Right forelimb (tissue), 1 donor: ENCODE measurements at regions not wholly inside any gene's neighbourhood (a gene's known extent, or its start where the extent isn't known, plus 50 kb on each side); places are given as distances from the start of the nearest gene placed in this dataset.

Experiments used
- DNase-seq: peaks from one replicate; pipeline ENCODE4 v3.0.0-alpha.2; 2018

- DNase-seq: peak; percentile 48
These were observed 128.0 kb downstream of the SETD4 start for GRCh38 chr21:35932232-35932911.

GRCh38 chr21:35929901-35930300 lies 130.4 kb downstream of the SETD4 start:
- DNase-seq: no peak

GRCh38 chr21:35927262-35927661 lies 133.1 kb downstream of the SETD4 start:
- DNase-seq: no peak

GRCh38 chr21:35926003-35926740 lies 134.2 kb downstream of the SETD4 start:
- no peak for DNase-seq

- peak; percentile 50 for DNase-seq
These were observed 134.8 kb downstream of the SETD4 start for GRCh38 chr21:35925497-35925896.

- no peak for DNase-seq
These were observed 135.5 kb downstream of the SETD4 start for GRCh38 chr21:35924714-35925301.

GRCh38 chr21:35923971-35924370 lies 136.4 kb downstream of the SETD4 start:
- no peak for DNase-seq

GRCh38 chr21:35922618-35923017 lies 137.7 kb downstream of the SETD4 start:
- DNase-seq: no peak

GRCh38 chr21:35921471-35921870 lies 138.9 kb downstream of the SETD4 start:
- no peak for DNase-seq

GRCh38 chr21:35920436-35920835 lies 139.9 kb downstream of the SETD4 start:
- no peak for DNase-seq

- DNase-seq: no peak
These were observed 145.3 kb downstream of the SETD4 start for GRCh38 chr21:35915030-35915429.

GRCh38 chr21:35911412-35912191 lies 148.7 kb downstream of the SETD4 start:
- no peak for DNase-seq

GRCh38 chr21:35909456-35910223 lies 150.7 kb downstream of the SETD4 start:
- DNase-seq: no peak

GRCh38 chr21:35908311-35909078 lies 151.8 kb downstream of the SETD4 start:
- no peak for DNase-seq

GRCh38 chr21:35906586-35906985 lies 153.7 kb downstream of the SETD4 start:
- no peak for DNase-seq

- DNase-seq: no peak
These were observed 154.4 kb downstream of the SETD4 start for GRCh38 chr21:35905963-35906345.

- DNase-seq: no peak
These were observed 155.0 kb downstream of the SETD4 start for GRCh38 chr21:35905096-35905962.

GRCh38 chr21:35900539-35900938 lies 159.8 kb downstream of the SETD4 start:
- DNase-seq: no peak

GRCh38 chr21:35896060-35896459 lies 164.3 kb downstream of the SETD4 start:
- no peak for DNase-seq

GRCh38 chr21:35895598-35895997 lies 164.7 kb downstream of the SETD4 start:
- no peak for DNase-seq

- no peak for DNase-seq
These were observed 167.2 kb downstream of the SETD4 start for GRCh38 chr21:35893156-35893555.
